ENCODE measurements at regions not wholly inside any gene's neighbourhood (a gene's known extent, or its start where the extent isn't known, plus 50 kb on each side); places are given as distances from the start of the nearest gene placed in this dataset.
"Not testable (repeated sequence)": the region's sequence is repeated elsewhere in the genome, so short reads cannot be mapped to it uniquely, and the experiment has no call there.

GRCh38 chr20:30291686-30292085 lies 965.8 kb upstream of the DEFB115 start:
- H3K9me3 ChIP-seq (ENCODE audit: control insufficient read depth in 4 of 4, insufficient read depth in 3 of 4, low read length in 3 of 4); H3K9ac ChIP-seq (ENCODE audit: insufficient read depth in 1 of 2, low read length in 2 of 2); H3K4me1 ChIP-seq (ENCODE audit: control insufficient read depth in 5 of 5, insufficient read depth in 5 of 5, low read length in 5 of 5); H3K4me3 ChIP-seq; H3K27ac ChIP-seq (ENCODE audit: low read depth in 1 of 2, low read length in 1 of 2); DNase-seq; ATAC-seq (ENCODE audit: insufficient read depth, low FRiP score); H3K36me3 ChIP-seq (ENCODE audit: control insufficient read depth in 4 of 4, insufficient read depth in 4 of 4, low read length in 4 of 4); H3K27me3 ChIP-seq (ENCODE audit: control insufficient read depth in 3 of 3, insufficient read depth in 3 of 3, low read length in 2 of 3): not testable (repeated sequence)
- 92 to 97% methylated on average over 13 to 32 of the region's 32 CpGs for WGBS, 2 donors

GRCh38 chr20:30295396-30295795 lies 962.1 kb upstream of the DEFB115 start:
- not testable (repeated sequence) for H3K4me3 ChIP-seq; H3K9ac ChIP-seq (ENCODE audit: insufficient read depth in 1 of 2, low read length in 2 of 2); DNase-seq; H3K9me3 ChIP-seq (ENCODE audit: control insufficient read depth in 4 of 4, insufficient read depth in 3 of 4, low read length in 3 of 4); H3K36me3 ChIP-seq (ENCODE audit: control insufficient read depth in 4 of 4, insufficient read depth in 4 of 4, low read length in 4 of 4); H3K27ac ChIP-seq (ENCODE audit: low read depth in 1 of 2, low read length in 1 of 2); ATAC-seq (ENCODE audit: insufficient read depth, low FRiP score); H3K27me3 ChIP-seq (ENCODE audit: control insufficient read depth in 3 of 3, insufficient read depth in 3 of 3, low read length in 2 of 3); H3K4me1 ChIP-seq (ENCODE audit: control insufficient read depth in 5 of 5, insufficient read depth in 5 of 5, low read length in 5 of 5)
- WGBS, 2 donors, result 44 to 57% methylated on average over 1 of the region's 1 CpG

DNA sequence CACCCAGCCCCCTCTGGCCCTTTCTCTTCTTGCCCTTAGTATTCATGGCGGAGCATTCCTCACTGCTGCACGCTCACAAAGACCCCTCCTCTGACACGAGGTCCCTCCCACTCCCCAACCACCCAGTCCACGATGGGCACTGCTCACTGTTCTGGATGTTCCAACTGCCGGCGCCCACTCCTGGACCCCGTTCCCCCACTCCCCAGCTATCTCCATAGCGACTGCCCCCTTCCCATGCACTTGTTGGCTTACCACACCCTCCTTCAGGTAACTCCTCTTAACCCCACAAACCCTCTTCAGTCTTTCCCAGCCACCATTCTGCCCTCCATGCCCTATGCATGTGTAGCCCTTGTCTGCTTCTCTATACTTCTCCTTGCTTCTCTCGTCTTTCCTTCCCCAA lies 961.5 kb upstream of the DEFB115 start:
- H3K36me3 ChIP-seq (ENCODE audit: control insufficient read depth in 4 of 4, insufficient read depth in 4 of 4, low read length in 4 of 4); H3K4me3 ChIP-seq; H3K4me1 ChIP-seq (ENCODE audit: control insufficient read depth in 5 of 5, insufficient read depth in 5 of 5, low read length in 5 of 5); ATAC-seq (ENCODE audit: insufficient read depth, low FRiP score); H3K27me3 ChIP-seq (ENCODE audit: control insufficient read depth in 3 of 3, insufficient read depth in 3 of 3, low read length in 2 of 3); H3K9me3 ChIP-seq (ENCODE audit: control insufficient read depth in 4 of 4, insufficient read depth in 3 of 4, low read length in 3 of 4); H3K9ac ChIP-seq (ENCODE audit: insufficient read depth in 1 of 2, low read length in 2 of 2); DNase-seq; H3K27ac ChIP-seq (ENCODE audit: low read depth in 1 of 2, low read length in 1 of 2): not testable (repeated sequence)
- WGBS, 2 donors, result 82 to 95% methylated on average over 4 to 5 of the region's 9 CpGs

- H3K4me1 ChIP-seq (ENCODE audit: control insufficient read depth in 5 of 5, insufficient read depth in 5 of 5, low read length in 5 of 5); H3K27ac ChIP-seq (ENCODE audit: low read depth in 1 of 2, low read length in 1 of 2); H3K4me3 ChIP-seq; DNase-seq; H3K9ac ChIP-seq (ENCODE audit: insufficient read depth in 1 of 2, low read length in 2 of 2); ATAC-seq (ENCODE audit: insufficient read depth, low FRiP score); H3K36me3 ChIP-seq (ENCODE audit: control insufficient read depth in 4 of 4, insufficient read depth in 4 of 4, low read length in 4 of 4); H3K27me3 ChIP-seq (ENCODE audit: control insufficient read depth in 3 of 3, insufficient read depth in 3 of 3, low read length in 2 of 3); H3K9me3 ChIP-seq (ENCODE audit: control insufficient read depth in 4 of 4, insufficient read depth in 3 of 4, low read length in 3 of 4): not testable (repeated sequence)
- 81 to 94% methylated on average over 1 of the region's 1 CpG for WGBS, 2 donors
Observed at GRCh38 chr20:30297878-30298595, 959.4 kb upstream of the DEFB115 start.

GRCh38 chr20:30300220-30300642 lies 957.2 kb upstream of the DEFB115 start:
- not testable (repeated sequence) for H3K27ac ChIP-seq (ENCODE audit: low read depth in 1 of 2, low read length in 1 of 2); ATAC-seq (ENCODE audit: insufficient read depth, low FRiP score); H3K4me3 ChIP-seq; H3K36me3 ChIP-seq (ENCODE audit: control insufficient read depth in 4 of 4, insufficient read depth in 4 of 4, low read length in 4 of 4); H3K9ac ChIP-seq (ENCODE audit: insufficient read depth in 1 of 2, low read length in 2 of 2); H3K9me3 ChIP-seq (ENCODE audit: control insufficient read depth in 4 of 4, insufficient read depth in 3 of 4, low read length in 3 of 4); H3K27me3 ChIP-seq (ENCODE audit: control insufficient read depth in 3 of 3, insufficient read depth in 3 of 3, low read length in 2 of 3); H3K4me1 ChIP-seq (ENCODE audit: control insufficient read depth in 5 of 5, insufficient read depth in 5 of 5, low read length in 5 of 5)
- peak in 2 of 3 donors; percentile 30 to 42 for DNase-seq
- WGBS, 2 donors, result 2 to 26% methylated on average over 29 to 33 of the region's 33 CpGs

DNA sequence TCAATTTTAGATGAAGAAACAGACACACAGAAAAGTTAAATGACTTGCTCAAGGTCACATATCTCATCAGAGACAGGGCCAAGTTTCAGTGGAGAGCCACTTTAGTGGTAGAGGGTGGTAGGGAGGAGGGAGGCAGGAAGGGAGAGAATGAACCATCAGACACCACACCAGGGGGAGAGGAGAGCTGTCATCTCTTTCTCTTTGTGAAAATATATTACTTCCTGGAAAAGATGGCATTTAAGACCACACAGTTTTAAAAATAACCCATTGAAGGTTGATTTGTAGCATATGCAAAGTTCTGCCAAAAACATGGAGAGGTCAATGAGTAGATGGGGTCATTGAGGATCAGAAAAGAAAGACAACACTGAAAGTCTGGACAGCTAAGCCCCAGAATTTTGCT lies 954.7 kb upstream of the DEFB115 start:
- not testable (repeated sequence) for H3K27me3 ChIP-seq (ENCODE audit: control insufficient read depth in 3 of 3, insufficient read depth in 3 of 3, low read length in 2 of 3); ATAC-seq (ENCODE audit: insufficient read depth, low FRiP score); H3K36me3 ChIP-seq (ENCODE audit: control insufficient read depth in 4 of 4, insufficient read depth in 4 of 4, low read length in 4 of 4); H3K9me3 ChIP-seq (ENCODE audit: control insufficient read depth in 4 of 4, insufficient read depth in 3 of 4, low read length in 3 of 4); H3K27ac ChIP-seq (ENCODE audit: low read depth in 1 of 2, low read length in 1 of 2); H3K4me3 ChIP-seq; DNase-seq; H3K9ac ChIP-seq (ENCODE audit: insufficient read depth in 1 of 2, low read length in 2 of 2); H3K4me1 ChIP-seq (ENCODE audit: control insufficient read depth in 5 of 5, insufficient read depth in 5 of 5, low read length in 5 of 5)

GRCh38 chr20:30309938-30310337 lies 947.5 kb upstream of the DEFB115 start:
- not testable (repeated sequence) for H3K4me1 ChIP-seq (ENCODE audit: control insufficient read depth in 5 of 5, insufficient read depth in 5 of 5, low read length in 5 of 5); H3K9ac ChIP-seq (ENCODE audit: insufficient read depth in 1 of 2, low read length in 2 of 2); H3K4me3 ChIP-seq; ATAC-seq (ENCODE audit: insufficient read depth, low FRiP score); H3K27ac ChIP-seq (ENCODE audit: low read depth in 1 of 2, low read length in 1 of 2); H3K27me3 ChIP-seq (ENCODE audit: control insufficient read depth in 3 of 3, insufficient read depth in 3 of 3, low read length in 2 of 3); DNase-seq; H3K36me3 ChIP-seq (ENCODE audit: control insufficient read depth in 4 of 4, insufficient read depth in 4 of 4, low read length in 4 of 4); H3K9me3 ChIP-seq (ENCODE audit: control insufficient read depth in 4 of 4, insufficient read depth in 3 of 4, low read length in 3 of 4)
- 29 to 50% methylated on average over 1 of the region's 1 CpG for WGBS, 2 donors

GRCh38 chr20:30310385-30310784 lies 947.1 kb upstream of the DEFB115 start:
- H3K36me3 ChIP-seq (ENCODE audit: control insufficient read depth in 4 of 4, insufficient read depth in 4 of 4, low read length in 4 of 4); H3K4me3 ChIP-seq; DNase-seq; ATAC-seq (ENCODE audit: insufficient read depth, low FRiP score); H3K27me3 ChIP-seq (ENCODE audit: control insufficient read depth in 3 of 3, insufficient read depth in 3 of 3, low read length in 2 of 3); H3K9ac ChIP-seq (ENCODE audit: insufficient read depth in 1 of 2, low read length in 2 of 2); H3K27ac ChIP-seq (ENCODE audit: low read depth in 1 of 2, low read length in 1 of 2); H3K4me1 ChIP-seq (ENCODE audit: control insufficient read depth in 5 of 5, insufficient read depth in 5 of 5, low read length in 5 of 5); H3K9me3 ChIP-seq (ENCODE audit: control insufficient read depth in 4 of 4, insufficient read depth in 3 of 4, low read length in 3 of 4): not testable (repeated sequence)
- WGBS, 2 donors, result 86 to 93% methylated on average over 2 of the region's 2 CpGs

Measured in lung (tissue), 9 donors.